Keratinocyte (primary cell): ENCODE measurements at regions not wholly inside any gene's neighbourhood (a gene's known extent, or its start where the extent isn't known, plus 50 kb on each side); places are given as distances from the start of the nearest gene placed in this dataset.

Experiments
- EZH2 ChIP-seq: IDR thresholded peaks from one replicate; pipeline ENCODE4 v1.6.1; 2012; ENCODE audit warnings: inconsistent platforms, mild to moderate bottlenecking, low read length, moderate library complexity
- TF ChIP-seq, protein P1 (sequence below), 3 experiments: IDR thresholded peaks in 1 of 3; conservative IDR thresholded peaks in 1 of 3; optimal IDR thresholded peaks in 1 of 3; 2 replicates in 2 of 3; 3 replicates in 1 of 3; pipeline versions ENCODE3 to v1.5.1; 2011; ENCODE audit warnings: low read length in 3 of 3, mild to moderate bottlenecking in 3 of 3, moderate library complexity in 2 of 3, control low read depth in 1 of 3, inconsistent platforms in 1 of 3; ENCODE audit not compliant: insufficient read depth in 2 of 3; ENCODE audit errors: extremely low read depth in 1 of 3

DNA sequence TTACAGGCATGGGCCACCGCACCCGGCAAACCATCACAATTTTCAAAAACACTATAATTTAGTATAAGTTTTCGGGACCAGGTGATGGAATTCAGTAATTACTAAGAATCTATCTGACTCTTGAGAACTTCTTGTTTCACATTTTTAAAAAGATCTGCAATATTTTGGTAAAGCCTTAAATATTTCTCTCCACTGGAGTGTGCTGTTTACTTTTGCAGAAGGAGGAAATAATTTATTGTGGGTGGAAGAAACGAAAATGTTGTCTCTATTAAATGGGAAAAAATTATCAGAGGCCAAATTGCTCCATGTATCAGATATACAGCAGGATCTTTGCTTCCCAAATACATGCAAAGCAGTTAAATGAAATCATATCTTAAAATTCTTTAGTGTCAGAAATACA lies 566.8 kb upstream of the CYLC2 start:
- TF ChIP-seq, protein P1, sequence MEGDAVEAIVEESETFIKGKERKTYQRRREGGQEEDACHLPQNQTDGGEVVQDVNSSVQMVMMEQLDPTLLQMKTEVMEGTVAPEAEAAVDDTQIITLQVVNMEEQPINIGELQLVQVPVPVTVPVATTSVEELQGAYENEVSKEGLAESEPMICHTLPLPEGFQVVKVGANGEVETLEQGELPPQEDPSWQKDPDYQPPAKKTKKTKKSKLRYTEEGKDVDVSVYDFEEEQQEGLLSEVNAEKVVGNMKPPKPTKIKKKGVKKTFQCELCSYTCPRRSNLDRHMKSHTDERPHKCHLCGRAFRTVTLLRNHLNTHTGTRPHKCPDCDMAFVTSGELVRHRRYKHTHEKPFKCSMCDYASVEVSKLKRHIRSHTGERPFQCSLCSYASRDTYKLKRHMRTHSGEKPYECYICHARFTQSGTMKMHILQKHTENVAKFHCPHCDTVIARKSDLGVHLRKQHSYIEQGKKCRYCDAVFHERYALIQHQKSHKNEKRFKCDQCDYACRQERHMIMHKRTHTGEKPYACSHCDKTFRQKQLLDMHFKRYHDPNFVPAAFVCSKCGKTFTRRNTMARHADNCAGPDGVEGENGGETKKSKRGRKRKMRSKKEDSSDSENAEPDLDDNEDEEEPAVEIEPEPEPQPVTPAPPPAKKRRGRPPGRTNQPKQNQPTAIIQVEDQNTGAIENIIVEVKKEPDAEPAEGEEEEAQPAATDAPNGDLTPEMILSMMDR (optimal IDR thresholded peaks at IDR 0.05 in 1 of 3, IDR thresholded peaks at IDR 0.05 in 1 of 3, conservative IDR thresholded peaks at IDR 0.05 in 1 of 3; ENCODE audit: extremely low read depth in 1 of 3, insufficient read depth in 2 of 3, low read length in 3 of 3) = no peak
- TF ChIP-seq EZH2 = no peak
